NCI-H226 (cell line): ENCODE measurements at regions not wholly inside any gene's neighbourhood (a gene's known extent, or its start where the extent isn't known, plus 50 kb on each side); places are given as distances from the start of the nearest gene placed in this dataset.

Experiments used
- DNase-seq: peaks from one replicate; pipeline ENCODE4 v3.0.0-alpha.2; 2015

- DNase-seq: no peak
Measured at GRCh38 chr7:47221826-47222225, 360.1 kb downstream of the TNS3 start.

- no peak for DNase-seq
Measured at GRCh38 chr7:47218378-47219176, 363.3 kb downstream of the TNS3 start.

GRCh38 chr7:47217570-47218360, 364.1 kb downstream of the TNS3 start:
- DNase-seq: no peak

GRCh38 chr7:47217086-47217485, 364.8 kb downstream of the TNS3 start:
- no peak for DNase-seq

GRCh38 chr7:47216439-47216838, 365.5 kb downstream of the TNS3 start:
- no peak for DNase-seq

- no peak for DNase-seq
Measured at GRCh38 chr7:47215640-47216039, 366.3 kb downstream of the TNS3 start.

GRCh38 chr7:47215049-47215448, 366.9 kb downstream of the TNS3 start:
- no peak for DNase-seq

- DNase-seq: no peak
Measured at GRCh38 chr7:47213276-47213675, 368.6 kb downstream of the TNS3 start.

GRCh38 chr7:47211519-47211973, 370.4 kb downstream of the TNS3 start:
- no peak for DNase-seq

GRCh38 chr7:47210281-47210854, 371.5 kb downstream of the TNS3 start:
- DNase-seq: no peak

- DNase-seq: no peak
Measured at GRCh38 chr7:47207956-47208355, 374.0 kb downstream of the TNS3 start.

- no peak for DNase-seq
Measured at GRCh38 chr7:47204709-47205108, 377.2 kb downstream of the TNS3 start.

- no peak for DNase-seq
Measured at GRCh38 chr7:47202146-47202783, 379.6 kb downstream of the TNS3 start.

- no peak for DNase-seq
Measured at GRCh38 chr7:47198159-47198558, 383.8 kb downstream of the TNS3 start.

GRCh38 chr7:47197486-47197885, 384.4 kb downstream of the TNS3 start:
- no peak for DNase-seq

- DNase-seq: no peak
Measured at GRCh38 chr7:47196737-47197136, 385.2 kb downstream of the TNS3 start.

- no peak for DNase-seq
Measured at GRCh38 chr7:47196106-47196645, 385.7 kb downstream of the TNS3 start.

- no peak for DNase-seq
Measured at GRCh38 chr7:47195641-47196040, 386.3 kb downstream of the TNS3 start.

- DNase-seq: no peak
Measured at GRCh38 chr7:47194516-47195057, 387.3 kb downstream of the TNS3 start.

- DNase-seq: no peak
Measured at GRCh38 chr7:47192978-47193377, 388.9 kb downstream of the TNS3 start.

- DNase-seq: no peak
Measured at GRCh38 chr7:47191876-47192291, 390.0 kb downstream of the TNS3 start.

- no peak for DNase-seq
Measured at GRCh38 chr7:47191316-47191715, 390.6 kb downstream of the TNS3 start.

- no peak for DNase-seq
Measured at GRCh38 chr7:47190462-47190861, 391.4 kb downstream of the TNS3 start.
